ENCODE measurements at regions not wholly inside any gene's neighbourhood (a gene's known extent, or its start where the extent isn't known, plus 50 kb on each side); places are given as distances from the start of the nearest gene placed in this dataset.

DNA sequence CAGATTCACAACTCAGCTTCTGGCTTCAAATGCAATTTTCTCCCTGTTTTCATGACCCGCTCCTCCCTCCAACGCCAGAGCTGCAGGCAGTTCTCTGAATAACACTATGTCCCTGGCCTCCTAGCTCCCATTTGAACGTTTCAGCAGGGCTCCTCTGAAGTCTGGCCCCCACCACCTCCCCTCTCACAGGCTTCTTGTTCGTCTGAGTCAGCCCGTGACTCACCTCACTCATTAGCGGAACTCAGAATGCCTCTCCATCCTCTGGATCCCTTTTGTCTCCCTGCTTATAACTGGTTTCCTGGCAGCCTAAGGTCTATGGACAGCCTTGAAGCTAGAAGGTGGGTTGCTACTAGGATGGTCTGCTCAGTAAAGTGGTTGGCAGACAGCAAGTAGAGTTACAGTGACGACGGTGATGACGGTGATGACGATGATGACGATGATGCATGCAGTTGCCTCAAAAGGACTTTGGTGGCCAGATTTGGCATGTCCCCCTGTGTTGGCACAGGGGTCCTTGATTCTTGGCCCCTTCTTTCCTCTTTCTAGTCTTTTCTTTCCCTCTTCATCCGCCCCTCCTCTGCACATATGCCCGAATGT, 83.3 kb upstream of the MKLN1 start:
- no peak overlapping the region for H3K4me3 ChIP-seq
- H3K9me3 ChIP-seq (replicated peaks), result no peaks in the 10 kb centered on the region
- H3K36me3 ChIP-seq, result no peaks in the 10 kb centered on the region
- H3K27me3 ChIP-seq, result peaks cover 2% of the 10 kb centered on the region; the same call in 1 of the 2 replicates
- H3K4me1 ChIP-seq, result peaks cover 7% of the 10 kb centered on the region; the same call in 1 of the 2 replicates
- peak; percentile 31 to 35 for DNase-seq
- no peak overlapping the region for H3K27ac ChIP-seq

- no peak overlapping the region for H3K27ac ChIP-seq
- peaks cover 7% of the 10 kb centered on the region; the same call in 1 of the 2 replicates for H3K4me1 ChIP-seq
- no peak overlapping the region for H3K4me3 ChIP-seq
- peaks cover 2% of the 10 kb centered on the region; the same call in 1 of the 2 replicates for H3K27me3 ChIP-seq
- peak; percentile 43 to 50 for DNase-seq
- no peaks in the 10 kb centered on the region for H3K36me3 ChIP-seq
- no peaks in the 10 kb centered on the region for H3K9me3 ChIP-seq (replicated peaks)
These were observed 78.7 kb upstream of the MKLN1 start for GRCh38 chr7:131249003-131249402.

- no peaks in the 10 kb centered on the region for H3K36me3 ChIP-seq
- 0 out of 2 replicates have a peak, but pooled peaks cover 3% of the 10 kb centered on the region for H3K9me3 ChIP-seq (replicated peaks)
- H3K4me1 ChIP-seq, result peaks cover 7% of the 10 kb centered on the region; the same call in 1 of the 2 replicates
- DNase-seq, result no peak
- H3K4me3 ChIP-seq, result no peak overlapping the region
- H3K27me3 ChIP-seq, result peaks cover 2% of the 10 kb centered on the region; the same call in 1 of the 2 replicates
- no peak overlapping the region for H3K27ac ChIP-seq
These were observed 78.2 kb upstream of the MKLN1 start for GRCh38 chr7:131249483-131249882.

- no peaks in the 10 kb centered on the region for H3K36me3 ChIP-seq
- no peaks in the 10 kb centered on the region; the same call in 1 of the 2 replicates for H3K27me3 ChIP-seq
- H3K9me3 ChIP-seq (replicated peaks), result peaks cover 9% of the 10 kb centered on the region; the same call in 1 of the 2 replicates
- peaks cover 7% of the 10 kb centered on the region; the same call in 1 of the 2 replicates for H3K4me1 ChIP-seq
- DNase-seq, result no peak
- no peak overlapping the region for H3K4me3 ChIP-seq
- H3K27ac ChIP-seq, result no peak overlapping the region
These were observed 77.3 kb upstream of the MKLN1 start for GRCh38 chr7:131250331-131250730.

DNA sequence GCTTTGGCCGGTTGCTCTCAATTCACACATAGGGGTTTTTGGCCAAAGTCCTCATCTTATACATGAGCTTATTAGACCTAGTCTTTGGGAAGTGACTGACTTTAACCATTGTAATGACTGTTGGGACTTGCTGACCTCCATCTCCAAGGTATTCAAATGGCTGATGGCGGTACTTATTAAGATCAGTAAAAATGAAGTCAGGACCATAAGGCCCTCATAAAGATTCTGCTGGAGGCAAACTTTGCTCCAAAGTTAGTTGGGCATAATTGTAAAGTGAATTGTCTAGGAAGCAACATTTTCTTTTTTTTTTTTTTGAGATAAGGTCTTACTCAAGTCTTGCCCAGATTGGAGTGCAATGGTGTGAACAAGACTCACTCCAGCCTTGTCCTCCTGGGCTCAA, 76.3 kb upstream of the MKLN1 start:
- Histone ChIP-seq H3K4me3 (no peak overlapping the region), H3K36me3 (no peaks in the 10 kb centered on the region)
- DNase-seq, result no peak

DNA sequence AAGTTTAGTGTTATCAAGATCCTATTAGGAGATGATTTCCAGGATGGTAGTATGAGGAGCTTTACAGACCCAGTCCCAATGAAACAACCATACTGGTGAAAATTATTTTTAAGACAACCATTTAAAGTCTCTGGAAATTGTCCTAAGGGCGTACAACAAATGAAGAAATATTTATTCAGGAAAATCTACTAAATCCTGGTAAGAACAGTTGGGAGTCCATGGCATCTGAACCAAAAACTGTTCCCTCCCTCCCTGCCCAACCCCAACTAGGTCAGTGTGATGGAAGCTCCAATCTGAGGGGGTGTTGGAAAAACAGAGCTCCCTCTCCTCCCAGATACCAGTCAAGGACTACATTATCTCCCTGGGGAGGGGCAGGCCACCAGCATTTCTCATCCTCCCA, 74.7 kb upstream of the MKLN1 start:
- Histone ChIP-seq H3K4me3 (no peak overlapping the region), H3K27me3 (no peaks in the 10 kb centered on the region), H3K4me1 (peaks cover 7% of the 10 kb centered on the region; the same call in 1 of the 2 replicates), H3K36me3 (no peaks in the 10 kb centered on the region), H3K27ac (no peak overlapping the region), H3K9me3 (replicated peaks) (peaks cover 15% of the 10 kb centered on the region; the same call in 1 of the 2 replicates)
- no peak for DNase-seq

More for the DNA sequence above, 76.3 kb upstream of the MKLN1 start:
- no peak overlapping the region for H3K27ac ChIP-seq
- peaks cover 7% of the 10 kb centered on the region; the same call in 1 of the 2 replicates for H3K4me1 ChIP-seq
- H3K9me3 ChIP-seq (replicated peaks), result peaks cover 15% of the 10 kb centered on the region; the same call in 1 of the 2 replicates
- no peaks in the 10 kb centered on the region for H3K27me3 ChIP-seq

- Histone ChIP-seq H3K4me1 (peaks cover 2% of the 10 kb centered on the region; the same call in 1 of the 2 replicates), H3K9me3 (replicated peaks) (peaks cover 15% of the 10 kb centered on the region; the same call in 1 of the 2 replicates), H3K27ac (no peak overlapping the region), H3K36me3 (no peaks in the 10 kb centered on the region), H3K4me3 (no peak overlapping the region), H3K27me3 (no peaks in the 10 kb centered on the region)
- DNase-seq, result no peak
These were observed 73.5 kb upstream of the MKLN1 start for GRCh38 chr7:131254211-131254610.

DNA sequence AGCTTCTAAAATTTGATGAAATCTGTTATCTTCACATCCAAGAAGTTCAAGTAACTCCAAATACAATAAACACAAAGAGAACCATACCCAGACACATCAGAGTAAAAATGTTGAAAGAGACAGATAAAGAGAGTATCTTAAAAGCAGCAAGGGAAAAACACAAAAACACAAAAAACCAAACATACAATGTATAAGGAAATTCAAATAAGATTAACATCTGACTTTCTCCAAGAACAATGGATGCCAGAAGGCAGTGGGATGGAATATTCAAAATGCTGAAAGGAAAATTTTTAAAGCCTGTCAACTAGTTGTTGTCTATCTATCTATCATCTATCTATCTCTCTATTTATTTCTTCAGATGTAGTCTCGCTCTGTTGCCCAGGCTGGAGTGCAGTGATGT, 72.4 kb upstream of the MKLN1 start:
- H3K4me1 ChIP-seq, result no peaks in the 10 kb centered on the region

DNA sequence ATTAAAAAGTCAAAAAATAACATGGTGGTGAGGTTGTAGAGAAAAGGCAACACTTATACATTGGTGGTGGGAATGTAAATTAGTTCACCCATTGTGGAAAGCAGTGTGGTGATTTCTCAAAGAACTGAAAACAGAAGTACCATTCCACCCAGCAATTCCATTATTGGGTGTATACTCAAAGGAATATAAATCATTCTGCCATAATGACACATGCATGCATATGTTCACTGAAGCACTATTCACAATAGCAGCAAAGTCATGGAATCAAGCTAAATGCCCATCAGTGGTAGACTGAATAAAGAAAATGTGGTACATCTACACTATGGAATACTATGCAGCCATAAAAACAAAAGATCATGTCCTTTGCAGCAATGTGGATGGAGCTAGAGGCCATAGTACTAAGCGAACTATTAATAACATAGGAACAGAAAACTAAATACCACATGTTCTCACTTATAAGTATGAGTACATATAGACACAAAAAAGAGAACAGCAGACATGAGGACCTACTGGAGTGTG, 66.1 kb upstream of the MKLN1 start:
- Histone ChIP-seq H3K27me3 (no peaks in the 10 kb centered on the region), H3K4me1 (no peaks in the 10 kb centered on the region), H3K9me3 (replicated peaks) (0 out of 2 replicates have a peak, but pooled peaks cover 3% of the 10 kb centered on the region), H3K36me3 (no peaks in the 10 kb centered on the region), H3K27ac (no peak overlapping the region), H3K4me3 (no peak overlapping the region)
- DNase-seq, result no peak

More for the DNA sequence above, 72.4 kb upstream of the MKLN1 start:
- H3K27me3 ChIP-seq, result no peaks in the 10 kb centered on the region
- no peak overlapping the region for H3K27ac ChIP-seq
- DNase-seq, result no peak
- no peak overlapping the region for H3K4me3 ChIP-seq
- no peaks in the 10 kb centered on the region for H3K36me3 ChIP-seq
- H3K9me3 ChIP-seq (replicated peaks), result peaks cover 15% of the 10 kb centered on the region; the same call in 1 of the 2 replicates

- H3K4me3 ChIP-seq, result no peak overlapping the region
- no peaks in the 10 kb centered on the region for H3K27me3 ChIP-seq
- H3K4me1 ChIP-seq, result no peaks in the 10 kb centered on the region
- no peak overlapping the region for H3K27ac ChIP-seq
- DNase-seq, result no peak
- H3K9me3 ChIP-seq (replicated peaks), result 0 out of 2 replicates have a peak, but pooled peaks cover 6% of the 10 kb centered on the region
- no peaks in the 10 kb centered on the region for H3K36me3 ChIP-seq
These were observed 62.4 kb upstream of the MKLN1 start for GRCh38 chr7:131265227-131265626.

GRCh38 chr7:131267631-131268030, 60.0 kb upstream of the MKLN1 start:
- H3K27ac ChIP-seq, result no peak overlapping the region
- no peak overlapping the region for H3K4me3 ChIP-seq
- no peaks in the 10 kb centered on the region for H3K36me3 ChIP-seq
- H3K9me3 ChIP-seq (replicated peaks), result 0 out of 2 replicates have a peak, but pooled peaks cover 3% of the 10 kb centered on the region
- H3K4me1 ChIP-seq, result no peaks in the 10 kb centered on the region
- H3K27me3 ChIP-seq, result no peaks in the 10 kb centered on the region
- DNase-seq, result no peak

DNA sequence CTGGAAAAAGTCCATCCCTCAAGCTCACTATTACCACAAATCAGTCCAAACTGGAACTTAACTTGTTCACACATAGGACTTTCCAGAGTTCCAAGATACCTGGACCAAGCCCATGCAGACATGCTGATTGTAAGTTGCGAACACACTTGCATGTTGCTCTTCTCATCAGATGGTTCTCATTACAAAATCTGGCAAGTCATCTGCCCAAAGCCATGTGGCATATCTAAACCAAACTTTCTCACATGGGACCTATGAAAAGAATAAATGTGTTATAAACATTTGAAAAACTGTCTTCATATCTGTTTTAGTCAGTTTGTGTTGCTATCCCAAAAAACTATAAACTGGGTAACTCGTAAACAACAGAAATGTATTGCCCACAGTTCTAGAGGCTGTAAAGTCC, 58.8 kb upstream of the MKLN1 start:
- Histone ChIP-seq H3K4me1 (no peaks in the 10 kb centered on the region), H3K9me3 (replicated peaks) (0 out of 2 replicates have a peak, but pooled peaks cover 3% of the 10 kb centered on the region), H3K36me3 (no peaks in the 10 kb centered on the region), H3K27ac (no peak overlapping the region), H3K4me3 (no peak overlapping the region), H3K27me3 (no peaks in the 10 kb centered on the region)
- DNase-seq, result no peak

GRCh38 chr7:131272086-131272485, 55.6 kb upstream of the MKLN1 start:
- DNase-seq, result no peak
- Histone ChIP-seq H3K36me3 (no peaks in the 10 kb centered on the region), H3K9me3 (replicated peaks) (peaks cover 3% of the 10 kb centered on the region; the same call in 1 of the 2 replicates), H3K4me3 (no peak overlapping the region), H3K4me1 (no peaks in the 10 kb centered on the region), H3K27me3 (no peaks in the 10 kb centered on the region), H3K27ac (no peak overlapping the region)

DNA sequence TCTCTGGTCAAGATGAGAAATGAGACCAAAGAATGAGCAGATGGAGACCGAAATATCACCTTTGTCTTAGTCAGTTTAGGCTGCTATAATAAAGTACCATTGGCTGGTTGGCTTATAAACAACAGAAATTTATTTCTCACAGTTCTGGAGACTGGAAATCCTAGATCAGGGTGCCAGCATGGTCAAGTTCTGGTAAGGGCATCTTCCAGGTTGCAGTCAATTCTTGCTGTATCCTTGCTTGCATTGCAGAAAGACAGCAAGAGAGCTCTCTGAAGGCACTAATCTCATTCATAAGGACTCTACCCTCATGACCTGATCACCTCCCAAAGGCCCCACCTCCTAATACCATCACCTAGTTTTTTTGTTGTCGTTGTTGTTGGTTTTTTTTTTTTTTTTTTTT, 52.7 kb upstream of the MKLN1 start:
- no peaks in the 10 kb centered on the region for H3K4me1 ChIP-seq
- H3K27me3 ChIP-seq, result no peaks in the 10 kb centered on the region; the same call in 1 of the 2 replicates
- H3K4me3 ChIP-seq, result no peak overlapping the region
- DNase-seq, result no peak
- H3K9me3 ChIP-seq (replicated peaks), result no peaks in the 10 kb centered on the region; the same call in 1 of the 2 replicates
- H3K27ac ChIP-seq, result no peak overlapping the region
- no peaks in the 10 kb centered on the region for H3K36me3 ChIP-seq

GRCh38 chr7:131276190-131276589, 51.5 kb upstream of the MKLN1 start:
- H3K4me3 ChIP-seq, result no peak overlapping the region
- H3K27ac ChIP-seq, result no peak overlapping the region
- H3K4me1 ChIP-seq, result no peaks in the 10 kb centered on the region
- DNase-seq, result no peak
- H3K36me3 ChIP-seq, result no peaks in the 10 kb centered on the region
- H3K9me3 ChIP-seq (replicated peaks), result no peaks in the 10 kb centered on the region; the same call in 1 of the 2 replicates
- H3K27me3 ChIP-seq, result no peaks in the 10 kb centered on the region; the same call in 1 of the 2 replicates

Measured in SJCRH30 (cell line).